ENCODE measurements at regions not wholly inside any gene's neighbourhood (a gene's known extent, or its start where the extent isn't known, plus 50 kb on each side); places are given as distances from the start of the nearest gene placed in this dataset.

DNA sequence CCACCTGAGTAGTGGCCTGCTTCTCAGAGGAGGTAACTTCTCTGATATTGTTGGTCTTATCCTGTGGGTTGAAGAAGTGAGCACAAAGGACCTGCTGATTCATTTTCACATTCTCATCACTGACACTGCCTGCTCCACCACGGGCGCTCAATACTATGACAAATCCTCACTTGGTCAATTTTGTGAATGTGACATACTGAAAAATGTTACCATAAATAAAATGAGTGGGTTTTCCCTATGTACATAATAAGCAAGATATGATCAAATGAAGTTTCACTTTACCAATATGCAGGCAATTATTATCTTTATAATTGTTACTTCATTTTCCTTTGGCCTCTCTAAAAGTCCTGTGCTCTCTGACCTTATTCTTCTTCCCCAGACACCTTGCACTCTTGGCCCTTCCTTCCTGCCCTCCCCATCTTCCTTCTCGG, 71.5 kb upstream of the RIPOR2 start:
- Histone ChIP-seq H3K4me1 (ENCODE audit: control insufficient read depth, low read length) (peaks cover 20% of the 10 kb centered on the region), H3K4me2 (ENCODE audit: low read length) (peak overlapping the region; percentile 76), H3K27me3 (ENCODE audit: control insufficient read depth, low read length) (no peaks in the 10 kb centered on the region), H3K4me3 (ENCODE audit: low read length) (peak overlapping the region; percentile 51), H3K79me2 (ENCODE audit: control insufficient read depth, low read length) (no peaks in the 10 kb centered on the region), H3K9me3 (ENCODE audit: control insufficient read depth, insufficient read depth, low read length) (no peaks in the 10 kb centered on the region), H3F3A (ENCODE audit: control insufficient read depth, insufficient read depth) (peaks cover 10% of the 10 kb centered on the region), H3K27ac (ENCODE audit: low read depth, low read length) (no peak overlapping the region), H3K36me3 (ENCODE audit: control insufficient read depth, low read length) (no peaks in the 10 kb centered on the region), H3K9me2 (replicated peaks; ENCODE audit: control insufficient read depth, low read length) (no peaks in the 10 kb centered on the region), H4K20me1 (ENCODE audit: control insufficient read depth, insufficient read depth, low read depth, low read length) (no peaks in the 10 kb centered on the region)
- TF ChIP-seq, protein P1, sequence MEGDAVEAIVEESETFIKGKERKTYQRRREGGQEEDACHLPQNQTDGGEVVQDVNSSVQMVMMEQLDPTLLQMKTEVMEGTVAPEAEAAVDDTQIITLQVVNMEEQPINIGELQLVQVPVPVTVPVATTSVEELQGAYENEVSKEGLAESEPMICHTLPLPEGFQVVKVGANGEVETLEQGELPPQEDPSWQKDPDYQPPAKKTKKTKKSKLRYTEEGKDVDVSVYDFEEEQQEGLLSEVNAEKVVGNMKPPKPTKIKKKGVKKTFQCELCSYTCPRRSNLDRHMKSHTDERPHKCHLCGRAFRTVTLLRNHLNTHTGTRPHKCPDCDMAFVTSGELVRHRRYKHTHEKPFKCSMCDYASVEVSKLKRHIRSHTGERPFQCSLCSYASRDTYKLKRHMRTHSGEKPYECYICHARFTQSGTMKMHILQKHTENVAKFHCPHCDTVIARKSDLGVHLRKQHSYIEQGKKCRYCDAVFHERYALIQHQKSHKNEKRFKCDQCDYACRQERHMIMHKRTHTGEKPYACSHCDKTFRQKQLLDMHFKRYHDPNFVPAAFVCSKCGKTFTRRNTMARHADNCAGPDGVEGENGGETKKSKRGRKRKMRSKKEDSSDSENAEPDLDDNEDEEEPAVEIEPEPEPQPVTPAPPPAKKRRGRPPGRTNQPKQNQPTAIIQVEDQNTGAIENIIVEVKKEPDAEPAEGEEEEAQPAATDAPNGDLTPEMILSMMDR (IDR thresholded peaks at IDR 0.05; ENCODE audit: low read depth, low read length, poor library complexity, severe bottlenecking) = no peak

DNA sequence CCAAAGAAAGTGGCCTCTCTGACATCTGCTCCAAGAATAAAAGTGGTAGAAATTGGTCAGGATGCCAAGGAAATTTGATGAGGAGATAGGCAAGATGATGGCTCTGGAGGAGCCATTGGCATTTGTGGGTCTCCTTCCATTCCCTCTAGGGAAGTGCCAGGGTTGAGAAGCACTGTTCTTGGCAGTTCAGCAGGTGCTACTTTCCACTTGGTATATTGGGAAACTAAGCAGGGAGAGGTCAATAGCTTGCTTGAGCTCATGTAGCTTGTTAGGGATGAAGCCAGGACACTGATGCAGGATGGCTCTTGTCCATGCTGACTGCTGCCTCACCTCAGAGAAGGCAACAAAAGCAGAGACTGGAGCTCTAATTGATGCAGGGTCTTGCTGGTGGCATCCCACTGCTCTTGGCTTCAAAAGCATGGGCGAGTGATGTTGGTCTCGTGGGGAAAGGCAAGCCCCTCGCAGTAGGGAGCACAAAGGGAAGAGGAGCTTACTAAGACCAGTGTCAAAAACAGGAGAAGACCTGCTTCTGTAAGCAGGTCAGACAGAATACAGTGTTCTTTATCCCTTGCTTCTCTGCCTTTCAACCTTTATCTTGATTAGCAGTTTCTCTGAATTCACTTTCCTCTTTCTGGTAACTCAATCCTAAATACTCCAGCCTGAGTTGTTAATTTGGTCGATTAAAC, 73.1 kb upstream of the RIPOR2 start:
- H3K27me3 ChIP-seq (ENCODE audit: control insufficient read depth, low read length) = no peaks in the 10 kb centered on the region
- H3K4me1 ChIP-seq (ENCODE audit: control insufficient read depth, low read length) = peaks cover 35% of the 10 kb centered on the region
- H3K4me2 ChIP-seq (ENCODE audit: low read length) = no peak overlapping the region
- H3K9me3 ChIP-seq (ENCODE audit: control insufficient read depth, insufficient read depth, low read length) = no peaks in the 10 kb centered on the region
- H4K20me1 ChIP-seq (ENCODE audit: control insufficient read depth, insufficient read depth, low read depth, low read length) = no peaks in the 10 kb centered on the region
- H3K36me3 ChIP-seq (ENCODE audit: control insufficient read depth, low read length) = no peaks in the 10 kb centered on the region
- H3K27ac ChIP-seq (ENCODE audit: low read depth, low read length) = no peak overlapping the region
- no peaks in the 10 kb centered on the region for H3K9me2 ChIP-seq (replicated peaks; ENCODE audit: control insufficient read depth, low read length)
- H3K4me3 ChIP-seq (ENCODE audit: low read length) = no peak overlapping the region
- no peak for TF ChIP-seq EZH2phosphoT487 (IDR thresholded peaks at IDR 0.05; ENCODE audit: borderline replicate concordance, low read length)
- TF ChIP-seq, protein P1 (IDR thresholded peaks at IDR 0.05; ENCODE audit: low read depth, low read length, poor library complexity, severe bottlenecking) = no peak
- H3F3A ChIP-seq (ENCODE audit: control insufficient read depth, insufficient read depth) = peaks cover 12% of the 10 kb centered on the region
- H3K79me2 ChIP-seq (ENCODE audit: control insufficient read depth, low read length) = no peaks in the 10 kb centered on the region

DNA sequence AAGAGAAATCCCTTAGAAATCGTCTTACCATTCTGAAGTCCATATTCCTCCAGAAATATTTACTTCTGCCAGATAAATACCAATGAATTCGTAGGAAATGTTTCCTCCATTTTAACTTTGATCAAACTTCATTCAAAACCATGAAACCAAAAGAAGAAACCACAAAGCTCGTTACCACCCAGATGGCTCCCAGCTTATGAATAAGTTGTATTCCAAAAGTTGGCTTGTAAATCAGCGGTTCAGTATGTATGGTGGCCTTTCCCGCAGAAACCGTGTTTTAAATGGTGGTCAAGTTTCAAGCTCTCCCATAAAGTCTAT, 73.6 kb upstream of the RIPOR2 start:
- Histone ChIP-seq H3K9me3 (ENCODE audit: control insufficient read depth, insufficient read depth, low read length) (no peaks in the 10 kb centered on the region), H3F3A (ENCODE audit: control insufficient read depth, insufficient read depth) (peaks cover 12% of the 10 kb centered on the region), H3K79me2 (ENCODE audit: control insufficient read depth, low read length) (no peaks in the 10 kb centered on the region), H4K20me1 (ENCODE audit: control insufficient read depth, insufficient read depth, low read depth, low read length) (no peaks in the 10 kb centered on the region), H3K4me1 (ENCODE audit: control insufficient read depth, low read length) (peaks cover 41% of the 10 kb centered on the region), H3K27ac (ENCODE audit: low read depth, low read length) (no peak overlapping the region), H3K36me3 (ENCODE audit: control insufficient read depth, low read length) (no peaks in the 10 kb centered on the region), H3K9me2 (replicated peaks; ENCODE audit: control insufficient read depth, low read length) (no peaks in the 10 kb centered on the region), H3K4me3 (ENCODE audit: low read length) (no peak overlapping the region), H3K4me2 (ENCODE audit: low read length) (no peak overlapping the region), H3K27me3 (ENCODE audit: control insufficient read depth, low read length) (no peaks in the 10 kb centered on the region)
- TF ChIP-seq EZH2phosphoT487 (IDR thresholded peaks at IDR 0.05; ENCODE audit: borderline replicate concordance, low read length) = no peak
- TF ChIP-seq, protein P1 (IDR thresholded peaks at IDR 0.05; ENCODE audit: low read depth, low read length, poor library complexity, severe bottlenecking) = no peak

All from DOHH2 (cell line).